ENCODE measurements at regions not wholly inside any gene's neighbourhood (a gene's known extent, or its start where the extent isn't known, plus 50 kb on each side); places are given as distances from the start of the nearest gene placed in this dataset.

GRCh38 chr16:62985722-62986121 is 949.5 kb upstream of the CDH8 start:
- ATAC-seq (ENCODE audit: insufficient number of reproducible peaks, low FRiP score, low read depth): no peak
- no peak for DNase-seq (ENCODE audit: low spot score)
- no peaks in the 10 kb centered on the region for H3K9me3 ChIP-seq

DNA sequence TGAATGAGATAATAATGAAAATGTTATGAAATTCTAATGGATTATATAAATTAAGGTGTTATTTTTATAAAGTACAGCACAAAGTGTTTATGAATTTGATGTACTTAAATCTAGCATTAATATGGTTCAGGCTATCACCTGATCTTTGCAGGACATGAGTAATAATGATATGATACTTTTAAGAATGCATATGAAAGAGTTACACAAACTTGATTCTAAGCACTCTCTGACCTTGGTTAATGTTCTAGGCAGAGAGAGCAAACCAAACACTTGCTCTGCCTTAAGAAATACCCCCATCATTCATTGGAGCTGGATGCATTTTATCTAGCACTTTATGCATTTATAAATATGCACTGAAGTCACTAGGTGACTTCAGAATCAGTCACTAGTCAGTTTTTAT is 942.2 kb upstream of the CDH8 start:
- ATAC-seq (ENCODE audit: insufficient number of reproducible peaks, low FRiP score, low read depth) (no peak), DNase-seq (ENCODE audit: low spot score) (no peak)
- no peaks in the 10 kb centered on the region for H3K36me3 ChIP-seq
- H3K4me1 ChIP-seq (ENCODE audit: control insufficient read depth in 1 of 2, low read depth in 2 of 2): no peaks in the 10 kb centered on the region
- H3K9me3 ChIP-seq: no peaks in the 10 kb centered on the region
- H3K4me3 ChIP-seq: no peak overlapping the region
- H3K27me3 ChIP-seq (replicated peaks; ENCODE audit: insufficient read depth): no peaks in the 10 kb centered on the region
- no peak overlapping the region for H3K27ac ChIP-seq
- TF ChIP-seq CTCF (IDR thresholded peaks at IDR 0.05): no peak

More at GRCh38 chr16:62985722-62986121, 949.5 kb upstream of the CDH8 start:
- no peaks in the 10 kb centered on the region for H3K27me3 ChIP-seq (replicated peaks; ENCODE audit: insufficient read depth)
- H3K4me3 ChIP-seq: no peak overlapping the region
- no peaks in the 10 kb centered on the region for H3K36me3 ChIP-seq
- H3K27ac ChIP-seq: no peak overlapping the region
- no peak for TF ChIP-seq CTCF (IDR thresholded peaks at IDR 0.05)
- H3K4me1 ChIP-seq (ENCODE audit: control insufficient read depth in 1 of 2, low read depth in 2 of 2): no peaks in the 10 kb centered on the region

DNA sequence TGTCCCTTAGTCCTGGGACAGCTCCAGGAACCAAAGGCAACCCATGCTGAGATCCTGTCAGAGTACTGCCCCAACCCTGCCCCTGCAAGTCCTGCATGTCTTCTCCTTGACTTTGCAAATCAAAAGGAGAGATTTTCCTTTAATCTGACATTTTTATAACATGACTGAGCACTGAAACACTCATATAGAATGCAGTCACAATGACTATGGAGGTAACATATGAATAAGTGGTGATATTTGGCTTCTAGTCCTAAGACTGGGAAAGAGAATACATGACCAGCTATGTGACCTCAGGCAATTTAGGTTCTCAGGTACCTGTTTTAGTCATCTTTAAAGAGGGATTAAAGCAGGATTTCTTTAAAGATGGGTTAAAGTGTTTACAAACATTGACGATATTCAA is 941.6 kb upstream of the CDH8 start:
- H3K27me3 ChIP-seq (replicated peaks; ENCODE audit: insufficient read depth): no peaks in the 10 kb centered on the region
- no peak for DNase-seq (ENCODE audit: low spot score)

GRCh38 chr16:62974424-62974823 is 938.2 kb upstream of the CDH8 start:
- Histone ChIP-seq H3K36me3 (no peaks in the 10 kb centered on the region), H3K9me3 (no peaks in the 10 kb centered on the region), H3K4me1 (ENCODE audit: control insufficient read depth in 1 of 2, low read depth in 2 of 2) (no peaks in the 10 kb centered on the region), H3K4me3 (no peak overlapping the region), H3K27me3 (replicated peaks; ENCODE audit: insufficient read depth) (no peaks in the 10 kb centered on the region), H3K27ac (no peak overlapping the region)
- no peak for TF ChIP-seq CTCF (IDR thresholded peaks at IDR 0.05)
- ATAC-seq (ENCODE audit: insufficient number of reproducible peaks, low FRiP score, low read depth): no peak
- DNase-seq (ENCODE audit: low spot score): no peak

More for the DNA sequence above, 941.6 kb upstream of the CDH8 start:
- H3K9me3 ChIP-seq: no peaks in the 10 kb centered on the region
- H3K4me1 ChIP-seq (ENCODE audit: control insufficient read depth in 1 of 2, low read depth in 2 of 2): no peaks in the 10 kb centered on the region
- H3K36me3 ChIP-seq: no peaks in the 10 kb centered on the region
- no peak for ATAC-seq (ENCODE audit: insufficient number of reproducible peaks, low FRiP score, low read depth)
- no peak overlapping the region for H3K4me3 ChIP-seq
- no peak for TF ChIP-seq CTCF (IDR thresholded peaks at IDR 0.05)
- no peak overlapping the region for H3K27ac ChIP-seq

- H3K27me3 ChIP-seq (replicated peaks; ENCODE audit: insufficient read depth): no peaks in the 10 kb centered on the region
- no peak for DNase-seq (ENCODE audit: low spot score)
- no peak for TF ChIP-seq CTCF (IDR thresholded peaks at IDR 0.05)
- no peaks in the 10 kb centered on the region for H3K9me3 ChIP-seq
- no peak overlapping the region for H3K27ac ChIP-seq
- H3K4me3 ChIP-seq: no peak overlapping the region
- no peaks in the 10 kb centered on the region for H3K4me1 ChIP-seq (ENCODE audit: control insufficient read depth in 1 of 2, low read depth in 2 of 2)
- no peaks in the 10 kb centered on the region for H3K36me3 ChIP-seq
- ATAC-seq (ENCODE audit: insufficient number of reproducible peaks, low FRiP score, low read depth): no peak
Measured at GRCh38 chr16:62970851-62971250, 934.6 kb upstream of the CDH8 start.
